Hematopoietic multipotent progenitor cell treated with erythropoietin and hydrocortisone succinate and interleukin-3 and kit ligand, for 15 days (in vitro differentiated cells): ENCODE measurements at regions not wholly inside any gene's neighbourhood (a gene's known extent, or its start where the extent isn't known, plus 50 kb on each side); places are given as distances from the start of the nearest gene placed in this dataset.

Experiments used
- DNase-seq: peaks from one replicate; pipeline ENCODE4 v3.0.0-alpha.2; 2015; ENCODE audit warnings: low spot score

DNA sequence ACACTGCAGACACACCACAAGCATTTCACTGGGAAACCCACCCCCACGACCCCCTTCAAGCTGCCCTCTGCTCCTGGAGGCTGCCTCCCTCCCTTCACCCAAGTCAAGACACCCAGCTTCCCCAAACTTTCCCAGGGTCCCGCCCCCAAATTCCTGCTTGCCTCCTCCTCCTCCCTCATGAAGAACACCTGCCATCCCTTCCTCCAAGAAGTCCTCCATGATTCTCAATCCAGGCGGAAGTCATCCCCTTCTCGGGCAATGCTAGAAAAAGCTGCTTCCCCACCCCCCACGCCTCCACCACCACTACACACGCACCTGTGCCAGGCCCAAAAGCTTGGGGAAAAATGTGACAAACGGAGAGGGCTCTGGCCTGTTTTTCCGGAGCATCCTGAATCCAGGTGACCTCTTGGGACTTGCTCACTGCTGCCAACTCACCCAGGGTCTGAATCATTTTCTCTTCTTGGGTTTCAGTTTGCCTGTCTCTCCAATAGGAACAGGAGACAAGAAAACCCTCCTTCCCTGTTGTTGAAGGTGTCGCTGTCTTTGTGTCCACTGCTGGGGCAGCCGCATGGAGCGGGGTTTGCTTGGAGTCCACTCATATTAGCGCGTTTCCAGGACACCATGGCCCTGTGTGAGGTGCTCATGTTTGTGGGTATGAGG lies 101.0 kb upstream of the CASZ1 start:
- no peak for DNase-seq

DNA sequence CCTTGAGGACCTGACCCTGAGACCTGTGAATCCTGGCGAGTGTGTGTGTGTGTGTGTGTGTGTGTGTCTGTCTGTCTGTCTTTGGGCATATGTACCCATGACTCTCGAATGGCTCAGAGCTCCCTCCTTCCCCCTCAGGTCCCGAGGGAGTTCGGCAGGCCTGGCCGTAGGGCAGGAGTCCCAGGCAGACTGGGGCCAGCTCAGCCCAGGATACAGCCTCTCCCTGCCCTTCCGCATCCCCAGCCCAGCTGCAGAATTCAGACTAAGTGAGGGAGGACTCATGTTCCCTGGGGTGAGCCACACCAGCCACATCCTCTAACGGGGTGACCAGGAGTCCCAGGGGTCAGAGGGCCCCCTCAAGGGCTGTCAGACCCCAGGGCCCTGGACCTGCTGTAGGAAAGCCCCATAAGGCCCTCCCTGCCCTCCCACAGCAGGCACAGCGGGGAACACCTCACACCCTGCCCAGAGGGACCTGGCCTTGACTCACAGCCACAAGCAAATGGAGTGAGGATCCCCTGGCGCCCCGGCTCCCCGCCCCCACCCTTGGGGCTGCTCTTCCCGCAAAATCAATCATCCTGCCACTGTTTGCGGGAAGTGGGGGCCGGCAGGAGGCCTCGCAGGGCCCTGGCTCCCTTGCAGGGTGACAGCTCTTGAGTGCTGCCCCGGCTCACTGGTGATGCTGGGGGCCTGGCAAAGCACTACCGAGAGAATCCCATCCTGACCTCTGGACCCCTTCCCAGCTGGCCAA lies 101.7 kb upstream of the CASZ1 start:
- no peak for DNase-seq

DNA sequence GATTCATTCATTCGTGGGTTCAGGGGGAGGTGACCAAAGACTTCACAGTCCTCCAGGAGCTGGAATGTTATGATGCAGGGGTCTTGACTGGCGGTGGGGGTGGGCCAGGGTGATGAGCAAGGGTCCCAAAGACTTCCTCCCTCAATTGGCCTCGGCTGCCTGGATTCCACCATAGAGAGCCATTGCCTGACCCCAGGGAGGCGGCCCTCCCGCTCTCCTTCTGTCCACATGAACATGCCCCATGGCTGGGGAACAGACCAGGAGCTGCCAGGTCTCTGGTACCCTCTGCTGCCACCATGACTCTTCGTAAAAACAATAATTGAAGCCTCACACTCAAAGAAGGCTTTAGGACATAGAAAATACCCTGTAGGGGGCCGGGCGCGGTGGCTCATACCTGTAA lies 102.5 kb upstream of the CASZ1 start:
- DNase-seq, result no peak

- DNase-seq, result no peak
These were observed 103.2 kb upstream of the CASZ1 start for GRCh38 chr1:10899490-10900250.

- no peak for DNase-seq
These were observed 103.8 kb upstream of the CASZ1 start for GRCh38 chr1:10900251-10900651.

DNA sequence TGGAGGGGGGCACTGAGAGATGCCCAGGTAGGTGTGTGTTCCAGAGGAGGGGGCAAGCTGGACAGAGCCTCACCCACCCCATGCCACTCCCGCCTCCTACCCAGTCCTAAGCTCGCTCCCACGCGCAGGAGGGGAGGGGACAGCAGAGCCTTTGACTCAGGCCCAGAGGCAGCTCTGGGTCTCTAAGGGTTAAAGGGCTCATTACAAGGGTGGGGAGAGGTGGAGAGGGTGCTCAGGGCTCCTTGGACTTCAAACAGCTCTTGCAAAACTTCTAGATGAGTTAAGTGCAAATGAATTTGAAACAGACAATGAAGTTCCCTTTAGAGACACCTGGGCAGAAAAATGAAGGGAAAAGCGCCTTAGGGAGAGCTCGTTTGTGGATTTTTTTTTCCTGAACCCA lies 104.2 kb upstream of the CASZ1 start:
- DNase-seq, result no peak

- DNase-seq, result no peak
These were observed 104.8 kb upstream of the CASZ1 start for GRCh38 chr1:10901091-10901890.

GRCh38 chr1:10901891-10902805 lies 105.7 kb upstream of the CASZ1 start:
- no peak for DNase-seq

DNA sequence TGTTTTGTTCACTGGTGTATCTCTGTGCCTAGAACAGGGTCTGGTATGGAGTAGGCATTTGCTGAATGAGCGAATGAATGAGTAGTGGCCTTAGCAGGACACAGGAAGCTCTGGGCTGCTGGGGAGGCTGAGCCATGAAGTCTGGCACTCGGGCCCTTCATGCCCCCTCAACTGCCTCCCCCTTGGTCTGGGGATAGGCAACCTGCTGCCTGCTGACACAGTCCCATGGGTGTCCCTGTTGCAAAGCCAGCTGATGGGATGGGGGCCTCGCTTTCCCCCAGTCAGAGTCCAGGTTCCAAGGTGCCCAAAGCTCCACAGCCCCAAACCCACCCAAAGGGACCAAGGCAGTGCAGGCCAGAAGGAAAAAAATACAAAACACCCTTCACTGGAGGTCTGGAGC lies 107.0 kb upstream of the CASZ1 start:
- DNase-seq, result no peak

DNA sequence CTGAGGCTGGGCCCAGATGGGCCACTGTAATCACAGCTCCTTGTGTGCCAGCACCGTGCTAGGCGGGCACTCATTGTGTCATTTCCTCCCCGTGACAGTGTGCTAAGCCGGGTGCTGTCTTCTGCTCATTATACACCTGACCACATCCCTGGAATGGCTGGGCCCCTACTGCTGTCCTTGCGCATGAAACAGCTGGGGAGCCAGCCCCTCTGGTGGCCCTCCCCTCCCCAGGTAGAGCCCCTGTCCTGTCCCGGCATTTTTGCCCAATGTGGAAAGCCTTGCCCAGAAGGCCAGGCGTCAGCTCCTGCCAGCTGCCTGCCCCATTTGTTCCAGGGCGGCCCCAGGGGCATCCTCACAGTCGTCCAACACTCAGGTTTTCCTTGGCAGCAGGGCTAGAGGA lies 107.4 kb upstream of the CASZ1 start:
- DNase-seq, result no peak

- no peak for DNase-seq
These were observed 107.8 kb upstream of the TARDBP start for GRCh38 chr1:10904396-10905358.

DNA sequence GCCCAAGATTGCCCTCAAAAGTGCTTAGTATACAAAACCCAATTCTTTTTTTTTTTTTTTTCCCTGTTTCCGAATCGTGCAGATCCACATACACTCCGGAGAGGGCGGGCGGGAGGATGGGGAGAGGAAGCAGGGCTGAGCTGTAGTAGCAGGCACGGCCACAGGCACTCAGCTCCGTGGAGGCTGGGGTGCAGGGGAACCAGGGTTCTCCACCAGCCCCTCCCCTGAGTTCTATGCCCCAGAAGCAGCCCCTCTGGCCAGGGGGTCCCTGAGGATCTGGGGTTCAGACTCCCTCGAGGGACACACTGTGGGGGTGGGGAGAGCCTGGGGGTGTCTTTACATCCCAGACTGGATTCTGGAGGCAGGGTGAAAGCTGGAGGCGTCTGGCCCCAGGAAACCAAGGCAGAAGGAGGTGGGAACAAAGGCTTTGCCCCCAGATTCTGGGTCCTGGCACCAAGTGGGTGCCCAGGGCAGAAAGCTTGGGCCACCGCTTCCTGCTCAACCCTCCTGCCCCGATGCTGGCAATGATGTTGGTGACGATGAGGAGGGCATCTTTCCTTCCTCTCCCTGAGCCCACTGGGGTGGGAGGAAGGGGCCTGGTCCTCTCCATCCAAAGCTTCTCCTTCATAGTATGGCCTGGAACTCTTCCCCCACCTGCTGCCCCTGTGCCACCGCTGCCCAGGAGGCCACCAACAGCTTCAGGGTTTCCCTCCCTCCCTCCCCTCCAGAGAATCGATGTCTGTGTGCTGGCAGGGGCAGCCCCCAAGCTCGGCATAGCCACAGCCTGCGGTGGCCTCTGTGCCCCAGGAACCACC lies 106.4 kb upstream of the TARDBP start:
- DNase-seq, result no peak

- DNase-seq, result no peak
These were observed 105.5 kb upstream of the TARDBP start for GRCh38 chr1:10906866-10907519.

GRCh38 chr1:10908266-10908665 lies 104.2 kb upstream of the TARDBP start:
- DNase-seq, result no peak

- peak; percentile 12 for DNase-seq
These were observed 102.5 kb upstream of the TARDBP start for GRCh38 chr1:10909697-10910680.

- DNase-seq, result no peak
These were observed 101.6 kb upstream of the TARDBP start for GRCh38 chr1:10910681-10911489.
